NCI-H187 treated with DMSO at 0.1 percent for 48 hours (cell line): ENCODE measurements at regions not wholly inside any gene's neighbourhood (a gene's known extent, or its start where the extent isn't known, plus 50 kb on each side); places are given as distances from the start of the nearest gene placed in this dataset.

Experiments
- DNase-seq: peaks from one replicate; lab custom pipeline; 2025; lab: John Stamatoyannopoulos, UW

- no peak for DNase-seq
These were observed 218.2 kb upstream of the FMR1 start for GRCh38 chrX:147693511-147693910.

GRCh38 chrX:147699061-147699460 is 212.7 kb upstream of the FMR1 start:
- peak; percentile 22 for DNase-seq

- no peak for DNase-seq
These were observed 201.4 kb upstream of the FMR1 start for GRCh38 chrX:147710301-147710700.

GRCh38 chrX:147733369-147733768 is 178.3 kb upstream of the FMR1 start:
- DNase-seq, result no peak

- no peak for DNase-seq
These were observed 176.4 kb upstream of the FMR1 start for GRCh38 chrX:147735364-147735763.

GRCh38 chrX:147736045-147736444 is 175.7 kb upstream of the FMR1 start:
- DNase-seq, result no peak

GRCh38 chrX:147737690-147738089 is 174.0 kb upstream of the FMR1 start:
- DNase-seq, result no peak

GRCh38 chrX:147738265-147738664 is 173.5 kb upstream of the FMR1 start:
- no peak for DNase-seq

- no peak for DNase-seq
These were observed 172.5 kb upstream of the FMR1 start for GRCh38 chrX:147739196-147739595.

GRCh38 chrX:147741776-147742175 is 169.9 kb upstream of the FMR1 start:
- no peak for DNase-seq

GRCh38 chrX:147749308-147749707 is 162.4 kb upstream of the FMR1 start:
- no peak for DNase-seq

- DNase-seq, result no peak
These were observed 154.0 kb upstream of the FMR1 start for GRCh38 chrX:147757750-147758149.

- DNase-seq, result no peak
These were observed 148.6 kb upstream of the FMR1 start for GRCh38 chrX:147763131-147763530.

GRCh38 chrX:147764868-147765267 is 146.9 kb upstream of the FMR1 start:
- DNase-seq, result no peak

- DNase-seq, result no peak
These were observed 140.9 kb upstream of the FMR1 start for GRCh38 chrX:147770858-147771257.

GRCh38 chrX:147776988-147777387 is 134.7 kb upstream of the FMR1 start:
- no peak for DNase-seq

GRCh38 chrX:147779173-147779572 is 132.5 kb upstream of the FMR1 start:
- no peak for DNase-seq

GRCh38 chrX:147781844-147782243 is 129.9 kb upstream of the FMR1 start:
- no peak for DNase-seq

- no peak for DNase-seq
These were observed 122.9 kb upstream of the FMR1 start for GRCh38 chrX:147788641-147789350.

GRCh38 chrX:147800663-147801062 is 111.1 kb upstream of the FMR1 start:
- no peak for DNase-seq

GRCh38 chrX:147803948-147804347 is 107.8 kb upstream of the FMR1 start:
- DNase-seq, result no peak

- DNase-seq, result no peak
These were observed 99.9 kb upstream of the FMR1 start for GRCh38 chrX:147811803-147812202.

- no peak for DNase-seq
These were observed 84.6 kb upstream of the FMR1 start for GRCh38 chrX:147827070-147827469.

GRCh38 chrX:147828719-147829118 is 83.0 kb upstream of the FMR1 start:
- no peak for DNase-seq
